ENCODE measurements at regions not wholly inside any gene's neighbourhood (a gene's known extent, or its start where the extent isn't known, plus 50 kb on each side); places are given as distances from the start of the nearest gene placed in this dataset.

DNA sequence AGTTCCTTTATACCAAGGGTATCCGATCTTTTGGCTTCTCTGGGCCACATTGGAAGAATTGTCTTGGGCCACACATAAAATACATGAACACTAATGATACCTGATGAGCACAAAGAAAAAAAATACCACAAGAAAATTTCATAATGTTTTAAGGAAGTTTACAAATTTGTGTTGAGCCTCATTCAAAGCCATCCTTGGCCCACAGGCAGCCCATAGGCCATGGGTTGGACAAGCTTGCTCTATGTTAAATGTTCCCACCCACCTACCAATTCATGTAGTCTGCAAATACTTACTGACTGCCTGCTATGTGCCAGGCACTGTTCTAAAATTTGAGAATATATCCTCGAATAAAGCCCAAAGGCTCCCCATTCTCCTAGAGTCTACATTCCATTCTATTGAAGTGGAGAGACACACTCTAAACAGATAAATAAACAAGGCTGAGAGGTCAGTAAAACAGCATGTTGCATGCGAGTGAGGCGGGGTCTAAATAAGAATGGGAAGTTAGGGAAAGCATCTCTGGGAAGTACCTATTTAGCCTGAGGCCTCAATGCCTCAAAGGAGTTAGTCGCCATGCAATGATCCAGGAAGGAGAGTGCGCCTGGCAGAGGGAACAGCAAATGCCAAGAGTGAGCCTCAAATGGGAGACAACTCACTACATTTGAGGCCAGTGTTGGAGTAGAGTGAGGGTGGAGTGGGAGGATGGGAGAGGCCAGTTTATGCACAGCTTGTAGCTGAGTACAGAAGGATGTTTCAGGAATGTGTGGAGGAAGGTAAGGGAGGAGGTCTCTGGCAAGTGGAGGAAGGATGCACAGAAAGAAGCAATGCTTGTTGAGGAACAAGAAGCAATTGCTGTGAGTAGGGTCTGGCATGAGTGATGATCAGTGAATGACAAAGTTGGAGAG, 52.5 kb upstream of the CLDN10 start:
- no peak for TF ChIP-seq TCF4 (CRISPR knock-in tag; IDR thresholded peaks at IDR 0.05; ENCODE audit: borderline replicate concordance)
- no peak for TF ChIP-seq ARNTL (CRISPR knock-in tag; IDR thresholded peaks at IDR 0.05; ENCODE audit: borderline replicate concordance, low read depth)
- TF ChIP-seq ZFP3 (CRISPR knock-in tag; IDR thresholded peaks at IDR 0.05), result no peak
- no peak for TF ChIP-seq CREB5 (CRISPR knock-in tag; IDR thresholded peaks at IDR 0.05; ENCODE audit: low read depth)
- no peak for TF ChIP-seq ZC3H10 (CRISPR knock-in tag; IDR thresholded peaks at IDR 0.05)

All from SK-N-SH treated with all-trans-retinoic acid at 6 μM for 48 hours (cell line).